ENCODE measurements at regions not wholly inside any gene's neighbourhood (a gene's known extent, or its start where the extent isn't known, plus 50 kb on each side); places are given as distances from the start of the nearest gene placed in this dataset.

- DNase-seq = no peak
Observed at GRCh38 chr2:16137080-16137755, 196.9 kb downstream of the MYCN start.

GRCh38 chr2:16136461-16137035, 196.2 kb downstream of the MYCN start:
- DNase-seq = no peak

DNA sequence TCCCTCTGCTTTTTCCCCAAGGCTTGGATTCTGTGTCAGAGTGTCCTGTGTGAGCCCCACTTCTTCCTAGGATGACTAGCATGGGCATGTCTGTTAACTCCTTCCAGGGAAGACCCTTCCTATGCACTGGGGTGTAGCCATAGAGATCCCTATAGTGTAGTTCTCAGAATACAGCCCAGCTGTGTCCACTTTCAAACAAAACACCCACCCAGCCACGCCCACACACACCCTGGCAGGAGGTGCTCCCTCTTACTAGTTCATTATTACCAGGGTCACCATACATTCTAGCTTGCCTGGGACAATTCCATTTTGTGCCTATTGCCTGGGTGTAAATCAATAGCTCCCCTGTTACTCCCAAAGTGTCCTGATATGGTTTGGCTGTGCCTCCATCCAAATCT, 195.6 kb downstream of the MYCN start:
- DNase-seq = no peak

GRCh38 chr2:16135196-16135912, 195.0 kb downstream of the MYCN start:
- no peak for DNase-seq

- no peak for DNase-seq
Observed at GRCh38 chr2:16134436-16135165, 194.3 kb downstream of the MYCN start.

DNA sequence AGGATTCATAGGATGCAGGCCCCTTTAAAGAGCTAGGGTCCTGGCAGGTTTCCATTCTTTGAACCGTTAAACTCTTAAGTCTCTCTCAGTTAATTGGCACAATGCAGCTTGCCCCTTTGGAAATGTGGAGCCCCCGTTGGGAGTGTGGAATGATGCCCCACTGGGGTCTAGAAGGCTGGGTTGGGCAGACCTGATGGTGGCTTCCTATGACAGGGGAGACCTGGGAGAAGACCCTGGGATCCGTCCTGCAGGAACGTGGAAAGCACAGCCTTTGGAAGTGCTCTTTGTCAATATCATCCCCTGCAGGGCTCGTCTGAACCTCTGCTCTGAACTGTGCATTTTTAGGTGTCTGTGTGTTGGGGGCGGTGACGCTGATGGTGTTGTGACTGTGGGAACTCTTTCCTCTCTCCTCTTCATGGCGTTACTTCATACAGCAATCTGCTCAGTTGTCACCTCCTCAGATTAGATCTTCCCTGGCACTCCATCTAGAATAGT, 190.6 kb downstream of the MYCN start:
- DNase-seq = no peak

- DNase-seq = no peak
Observed at GRCh38 chr2:16130541-16130880, 190.2 kb downstream of the MYCN start.

GRCh38 chr2:16129716-16130540, 189.6 kb downstream of the MYCN start:
- DNase-seq = no peak

GRCh38 chr2:16128746-16129610, 188.6 kb downstream of the MYCN start:
- no peak for DNase-seq

- DNase-seq = no peak
Observed at GRCh38 chr2:16127958-16128357, 187.6 kb downstream of the MYCN start.

DNA sequence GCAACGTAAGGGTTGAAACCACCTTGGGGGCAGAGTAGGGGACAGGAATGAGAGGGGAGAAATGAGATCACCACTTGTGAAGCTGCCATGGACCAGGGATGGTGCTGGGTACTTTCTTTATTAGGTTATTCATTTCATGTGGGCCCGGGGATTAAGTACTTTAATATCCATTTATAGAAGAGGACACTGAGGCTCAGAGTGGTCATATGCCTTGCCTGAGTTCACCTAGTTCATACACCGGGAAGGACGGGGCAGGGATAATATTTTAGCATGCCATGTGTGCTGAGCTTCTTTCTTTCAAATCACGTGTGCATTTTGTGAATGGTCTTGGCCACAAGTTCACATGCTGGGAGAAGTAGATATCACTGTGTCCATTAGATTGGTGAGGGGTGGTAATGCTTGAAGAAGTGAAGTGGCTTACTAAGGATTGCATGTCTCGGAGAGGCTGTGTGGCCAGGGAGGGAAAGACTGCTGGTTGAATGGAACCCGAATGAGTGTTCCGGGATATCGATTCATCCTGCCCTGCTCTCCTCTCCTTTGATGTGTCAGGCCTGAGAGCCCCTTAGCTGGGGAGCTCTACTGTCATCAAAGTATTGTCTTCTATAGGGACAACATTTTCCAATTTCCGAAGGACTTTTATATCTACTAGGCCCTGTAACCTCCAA, 187.1 kb downstream of the MYCN start:
- no peak for DNase-seq

GRCh38 chr2:16126517-16127275, 186.3 kb downstream of the MYCN start:
- DNase-seq = no peak

GRCh38 chr2:16125614-16126516, 185.5 kb downstream of the MYCN start:
- no peak for DNase-seq

DNA sequence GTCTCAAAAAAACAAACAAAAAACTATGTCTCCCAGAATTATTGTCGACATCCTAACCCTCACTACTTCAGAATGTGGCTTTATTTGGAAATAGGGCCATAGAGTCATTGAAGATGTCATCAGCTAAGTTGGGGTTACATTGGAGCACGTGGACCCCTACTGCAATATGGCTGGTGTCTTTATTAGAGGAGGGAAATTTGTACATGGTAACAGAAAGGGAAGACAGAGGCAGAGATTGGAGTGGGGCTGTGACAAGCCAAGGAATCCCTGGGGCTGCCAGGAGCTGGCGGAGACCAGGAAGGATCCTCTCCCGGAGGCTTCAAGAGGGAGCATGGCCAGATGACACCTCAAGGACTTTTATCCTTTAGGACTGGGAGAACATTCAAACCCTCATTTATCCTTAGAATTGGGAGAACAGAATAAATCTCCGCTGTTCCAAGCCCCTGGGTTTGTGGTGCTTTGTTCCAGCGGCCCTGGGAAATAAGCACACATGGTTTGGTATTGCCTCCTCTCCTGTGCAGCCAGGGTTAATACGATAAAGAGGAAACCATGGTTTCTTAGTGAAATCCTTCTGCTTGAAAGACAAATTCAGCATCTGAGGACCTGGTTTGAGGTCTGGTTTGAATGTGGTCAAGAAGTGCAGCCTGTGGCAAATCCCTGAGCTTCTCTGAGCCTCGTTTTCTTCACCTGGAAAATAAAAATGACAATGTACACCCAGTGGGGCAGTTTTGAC, 184.7 kb downstream of the MYCN start:
- no peak for DNase-seq

GRCh38 chr2:16123856-16124780, 183.8 kb downstream of the MYCN start:
- DNase-seq = no peak

DNA sequence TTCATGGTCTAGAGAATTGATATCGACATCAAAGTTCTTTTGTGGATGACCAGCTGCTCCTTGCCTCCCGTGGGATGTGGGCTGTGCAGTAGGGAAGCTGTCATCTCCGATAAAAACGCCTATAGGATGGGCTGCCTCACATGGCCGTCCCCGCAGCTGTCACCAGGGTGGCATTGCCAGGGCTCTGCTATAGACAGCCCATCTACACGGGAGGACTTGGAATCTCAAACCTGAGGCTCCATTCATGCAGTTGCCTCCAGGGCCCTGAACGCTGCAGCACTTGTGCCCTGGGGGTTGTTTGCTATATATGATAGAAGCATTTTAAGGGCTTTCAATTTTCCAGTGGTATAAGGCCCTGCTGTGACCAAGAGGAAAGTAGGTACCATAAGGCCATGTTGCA, 183.1 kb downstream of the MYCN start:
- DNase-seq = no peak
